ENCODE measurements at regions not wholly inside any gene's neighbourhood (a gene's known extent, or its start where the extent isn't known, plus 50 kb on each side); places are given as distances from the start of the nearest gene placed in this dataset.

DNA sequence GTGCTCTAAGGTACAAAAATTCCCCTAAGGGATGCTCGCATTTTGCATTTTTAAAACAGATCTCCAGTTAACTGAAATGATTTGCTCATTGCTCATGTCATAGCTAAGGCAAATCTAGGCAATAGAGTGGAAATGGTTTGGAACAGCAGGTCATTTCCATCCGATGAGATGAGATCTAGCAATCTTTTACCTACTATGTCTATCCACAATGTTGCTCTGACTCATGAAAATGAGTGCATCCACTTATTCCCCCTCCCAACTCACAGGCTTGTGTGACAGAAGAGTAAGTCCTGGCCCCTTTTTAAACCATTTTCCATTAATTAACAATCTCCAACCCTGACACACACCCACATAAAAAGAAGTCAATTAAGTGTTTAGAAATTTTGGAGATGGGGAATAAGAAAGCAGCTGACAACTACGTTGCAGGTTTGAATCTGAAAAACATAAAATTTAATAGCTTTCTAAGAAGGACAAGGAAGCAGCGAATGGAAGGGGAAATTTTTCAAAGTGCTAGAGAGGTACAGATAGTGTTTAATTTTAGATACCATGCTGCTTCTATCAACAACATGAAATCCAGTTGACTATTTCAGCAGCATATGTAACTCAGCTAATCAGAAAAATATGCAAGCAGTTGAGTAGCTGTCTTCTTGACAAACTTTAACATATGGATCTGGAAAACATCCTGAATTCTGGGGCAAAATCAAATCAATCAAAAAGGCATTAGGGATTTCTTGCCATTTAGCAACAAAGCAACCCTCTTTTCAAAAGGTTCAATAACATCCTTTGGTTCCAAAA lies 112.0 kb downstream of the TMCO5A start:
- FAIRE-seq: no peak

DNA sequence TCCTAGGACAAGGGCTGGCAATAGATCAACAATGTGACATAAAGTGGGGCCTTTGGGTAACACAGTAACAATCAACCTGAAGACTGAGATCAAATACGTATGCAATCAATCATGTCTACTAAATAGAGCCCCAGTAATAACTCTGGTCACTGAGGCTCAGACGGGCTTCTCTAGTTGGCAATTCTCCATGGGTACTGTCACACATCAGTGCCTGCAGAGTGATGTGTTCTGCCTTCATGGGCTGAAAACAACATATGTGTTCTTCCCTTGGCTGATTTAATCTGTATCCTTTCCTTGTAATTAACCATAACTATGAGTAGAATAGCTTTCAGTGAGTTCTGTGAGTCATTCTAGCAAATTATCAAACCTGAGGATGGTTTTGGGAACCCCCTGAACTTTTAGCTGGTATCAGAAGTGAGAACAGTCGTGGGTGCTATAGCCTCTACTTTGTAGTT lies 113.6 kb downstream of the TMCO5A start:
- no peak for FAIRE-seq

DNA sequence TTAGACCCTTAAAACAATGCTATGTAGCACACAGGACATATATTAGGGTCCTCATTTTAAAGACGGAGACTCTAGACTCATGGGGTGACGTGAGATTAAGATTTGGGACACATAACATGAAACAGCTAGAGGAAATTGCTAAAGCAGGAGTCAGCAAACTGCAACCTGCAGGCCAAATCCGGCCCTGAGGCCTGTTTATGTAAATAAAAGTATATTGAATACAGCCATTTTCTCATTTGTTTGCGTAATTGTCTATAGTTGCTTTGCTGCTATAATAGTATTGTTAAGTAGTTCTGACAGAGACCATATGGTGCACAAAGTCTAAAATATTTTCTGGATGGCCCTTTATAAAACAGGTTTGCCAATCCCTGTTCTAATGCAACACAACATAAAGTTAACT lies 115.5 kb downstream of the TMCO5A start:
- FAIRE-seq: no peak

- no peak for FAIRE-seq
Observed at GRCh38 chr15:38050529-38051448, 116.3 kb downstream of the TMCO5A start.

DNA sequence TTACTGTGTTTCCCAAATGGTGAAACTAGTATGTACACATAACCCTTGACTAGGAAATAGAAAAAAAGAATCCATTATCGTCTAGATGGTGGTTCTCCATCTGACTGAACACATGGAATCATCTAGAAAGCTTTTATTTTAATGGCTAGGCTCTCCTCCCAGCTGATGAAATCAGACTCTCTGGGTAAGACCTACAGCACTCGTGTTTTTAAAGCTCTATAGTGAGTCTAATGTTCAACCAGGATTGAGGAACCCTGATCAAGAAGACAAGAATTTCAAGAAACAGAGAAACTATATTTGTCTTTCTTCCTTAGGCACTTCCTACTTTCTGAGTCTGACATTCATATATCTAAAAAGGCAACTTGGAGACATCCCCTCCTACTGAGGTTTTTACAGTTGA lies 118.8 kb downstream of the TMCO5A start:
- FAIRE-seq: no peak

- FAIRE-seq: no peak
Observed at GRCh38 chr15:38053776-38054175, 119.3 kb downstream of the TMCO5A start.

DNA sequence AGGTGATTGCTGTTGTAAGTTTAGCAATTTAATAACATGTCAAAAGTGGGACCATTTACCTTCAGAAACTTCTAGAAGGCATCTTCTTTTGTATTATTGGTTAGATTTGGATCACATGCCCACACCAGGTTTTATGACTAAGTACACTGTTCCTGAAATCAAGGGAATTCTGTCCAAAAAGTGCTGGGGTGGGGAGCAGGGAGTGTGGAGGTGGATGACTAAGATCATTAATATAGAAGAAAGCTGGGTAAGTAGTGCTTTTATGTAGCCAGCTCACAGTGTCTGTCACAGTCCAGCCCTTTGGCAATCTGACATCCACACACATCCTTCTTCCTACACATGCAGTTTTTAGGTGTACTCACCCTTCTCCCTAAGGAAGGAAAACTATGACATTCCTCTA lies 120.0 kb downstream of the TMCO5A start:
- no peak for FAIRE-seq

- FAIRE-seq: no peak
Observed at GRCh38 chr15:38058596-38059075, 124.2 kb downstream of the TMCO5A start.

DNA sequence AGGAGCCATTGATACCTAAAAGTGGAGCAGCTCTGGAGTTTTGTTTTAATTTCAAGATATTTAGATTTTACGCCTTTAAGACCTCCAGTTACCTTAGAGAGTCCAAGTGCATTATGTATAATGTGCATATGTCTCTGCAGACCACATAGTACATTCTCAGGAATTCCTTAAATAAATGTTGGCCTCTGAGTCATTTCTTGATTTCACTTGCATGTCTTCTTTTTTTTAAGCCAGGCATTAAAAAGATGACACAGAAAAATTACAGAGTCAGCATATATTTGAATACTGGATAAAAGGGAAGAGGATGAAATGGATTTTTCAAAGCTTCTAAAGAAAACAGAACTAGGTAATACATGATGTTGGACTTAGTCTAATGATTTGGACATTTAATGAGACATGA lies 125.2 kb downstream of the TMCO5A start:
- FAIRE-seq: no peak

- no peak for FAIRE-seq
Observed at GRCh38 chr15:38061856-38062649, 127.6 kb downstream of the TMCO5A start.

- no peak for FAIRE-seq
Observed at GRCh38 chr15:38062696-38063095, 128.3 kb downstream of the TMCO5A start.

- FAIRE-seq: no peak
Observed at GRCh38 chr15:38065721-38066345, 131.4 kb downstream of the TMCO5A start.

DNA sequence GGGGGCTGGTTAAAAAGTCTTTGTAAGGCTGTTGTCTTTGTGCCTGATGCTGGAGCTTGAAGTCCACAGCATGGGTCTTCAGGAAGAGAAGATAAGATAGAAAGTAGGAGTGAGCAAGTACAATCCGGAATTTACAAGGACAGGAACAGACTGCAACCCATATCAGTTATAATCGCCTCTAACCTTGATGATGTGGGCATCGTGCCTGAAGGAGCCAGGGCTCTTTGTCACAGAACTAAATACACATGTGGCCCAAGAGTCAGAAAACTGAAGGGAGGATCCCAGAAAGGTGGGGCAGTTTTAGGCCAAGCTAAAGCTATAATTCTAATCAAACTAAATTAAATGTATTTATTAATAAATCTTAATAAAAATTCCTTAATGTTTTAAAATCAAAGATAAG lies 132.2 kb downstream of the TMCO5A start:
- FAIRE-seq: no peak

- no peak for FAIRE-seq
Observed at GRCh38 chr15:38068626-38069391, 134.4 kb downstream of the TMCO5A start.

DNA sequence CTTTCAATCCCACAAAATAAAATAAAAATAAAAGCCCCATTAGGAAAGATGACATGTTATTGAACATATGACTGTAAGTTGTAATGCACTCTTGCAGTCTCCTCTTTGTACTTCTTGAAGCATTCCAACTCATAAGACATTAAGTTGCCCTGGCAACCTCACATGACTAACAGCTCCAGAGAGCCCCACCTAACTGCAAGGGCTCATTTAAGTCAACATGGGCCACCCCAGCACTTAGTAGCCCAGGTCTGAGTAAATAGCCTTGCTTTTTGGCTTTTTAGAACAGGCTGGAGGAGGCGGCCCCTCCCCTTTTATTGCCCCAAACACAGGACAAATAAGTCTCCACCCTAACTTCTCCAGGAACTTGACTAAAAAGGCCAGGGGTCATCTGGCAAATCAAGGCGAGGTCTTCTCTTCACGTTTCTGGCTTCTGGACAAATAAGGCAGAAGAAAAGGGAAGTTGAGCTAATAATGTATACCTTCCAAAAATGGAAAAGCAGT lies 135.1 kb downstream of the TMCO5A start:
- peak; percentile 88 for FAIRE-seq

DNA sequence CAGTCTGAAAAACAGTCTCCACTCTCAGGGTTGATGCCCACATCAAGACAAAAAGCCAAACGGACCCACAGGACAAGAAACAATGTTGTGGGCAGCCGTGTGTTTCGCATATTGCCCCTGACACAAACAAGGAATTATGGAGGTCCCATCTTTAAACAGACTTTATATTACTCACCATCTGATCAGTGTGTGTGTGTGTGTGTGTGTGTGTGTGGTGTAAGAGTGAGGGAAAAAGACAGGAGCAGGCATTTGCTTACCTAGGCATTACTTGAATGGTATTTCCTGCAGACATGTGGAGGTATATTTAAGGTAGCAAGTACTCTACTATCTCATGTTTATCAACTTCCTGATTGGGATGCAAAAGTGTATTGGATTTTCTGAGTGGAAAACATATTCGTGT lies 136.3 kb downstream of the TMCO5A start:
- FAIRE-seq: no peak

DNA sequence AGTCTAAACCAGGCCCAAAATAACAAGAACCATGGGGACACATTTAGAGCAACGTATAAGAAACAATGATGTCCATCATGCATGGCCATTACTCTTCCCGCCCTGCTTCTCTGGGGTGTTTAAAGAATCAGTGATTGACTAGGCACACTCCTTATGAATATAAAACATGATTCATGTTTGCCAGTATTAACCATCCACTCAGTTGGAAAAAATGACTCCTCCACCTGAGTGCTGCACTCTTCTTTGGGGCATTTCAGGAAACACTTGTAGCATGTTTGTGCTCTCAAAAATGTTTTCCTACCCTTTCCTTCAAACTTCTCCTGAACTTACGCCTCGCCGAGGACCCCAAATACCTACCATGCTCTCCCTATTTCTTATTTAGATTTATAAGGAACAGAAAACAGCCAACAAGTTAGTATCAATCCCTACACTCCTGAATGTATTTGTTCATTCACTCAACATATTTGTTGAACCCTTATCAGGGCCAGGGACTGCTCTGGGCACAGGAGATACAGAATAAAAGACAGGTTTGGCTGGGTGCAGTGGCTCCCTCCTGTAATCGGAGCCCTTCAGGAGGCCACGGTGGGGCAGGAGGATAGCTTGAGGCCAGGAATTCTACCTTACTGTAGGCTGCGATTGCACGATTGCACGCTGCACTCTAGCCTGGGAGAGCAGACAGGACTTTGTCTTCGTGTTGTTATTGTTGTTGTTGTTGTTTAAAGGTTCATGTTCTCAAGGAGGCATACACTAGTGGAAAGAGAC lies 137.0 kb downstream of the TMCO5A start:
- FAIRE-seq: no peak

- no peak for FAIRE-seq
Observed at GRCh38 chr15:38072007-38072347, 137.5 kb downstream of the TMCO5A start.

- FAIRE-seq: no peak
Observed at GRCh38 chr15:38072348-38073177, 138.1 kb downstream of the TMCO5A start.
